ENCODE measurements at regions not wholly inside any gene's neighbourhood (a gene's known extent, or its start where the extent isn't known, plus 50 kb on each side); places are given as distances from the start of the nearest gene placed in this dataset.

GRCh38 chr13:106390367-106390766 is 145.1 kb downstream of the EFNB2 start:
- CTCF ChIA-PET (ENCODE audit: unreplicated experiment), result no interaction called here
- no peaks in the 10 kb centered on the region for H3K4me1 ChIP-seq (ENCODE audit: insufficient read depth, low read length, poor library complexity, severe bottlenecking)
- H2AFZ ChIP-seq (ENCODE audit: low read length), result no peak overlapping the region
- no peaks in the 10 kb centered on the region for H3K79me2 ChIP-seq (ENCODE audit: insufficient read depth, low read depth, low read length)
- intact Hi-C loops (cut with micrococcal nuclease; ENCODE audit: unreplicated experiment), result no loop called here
- no peak for DNase-seq (ENCODE audit: low spot score)
- POLR2A ChIA-PET, result no interaction called here
- H3K9me3 ChIP-seq (ENCODE audit: low read length), result no peaks in the 10 kb centered on the region
- no peak overlapping the region for H3K27ac ChIP-seq (ENCODE audit: low read depth, low read length, poor library complexity, severe bottlenecking)
- H3K4me2 ChIP-seq (ENCODE audit: low read length), result no peak overlapping the region
- no peak overlapping the region for H3K4me3 ChIP-seq (ENCODE audit: low read depth, low read length, poor library complexity, severe bottlenecking)
- TF ChIP-seq EZH2phosphoT487 (IDR thresholded peaks at IDR 0.05; ENCODE audit: borderline replicate concordance, low read depth, low read length), result no peak
- TF ChIP-seq, protein P1, sequence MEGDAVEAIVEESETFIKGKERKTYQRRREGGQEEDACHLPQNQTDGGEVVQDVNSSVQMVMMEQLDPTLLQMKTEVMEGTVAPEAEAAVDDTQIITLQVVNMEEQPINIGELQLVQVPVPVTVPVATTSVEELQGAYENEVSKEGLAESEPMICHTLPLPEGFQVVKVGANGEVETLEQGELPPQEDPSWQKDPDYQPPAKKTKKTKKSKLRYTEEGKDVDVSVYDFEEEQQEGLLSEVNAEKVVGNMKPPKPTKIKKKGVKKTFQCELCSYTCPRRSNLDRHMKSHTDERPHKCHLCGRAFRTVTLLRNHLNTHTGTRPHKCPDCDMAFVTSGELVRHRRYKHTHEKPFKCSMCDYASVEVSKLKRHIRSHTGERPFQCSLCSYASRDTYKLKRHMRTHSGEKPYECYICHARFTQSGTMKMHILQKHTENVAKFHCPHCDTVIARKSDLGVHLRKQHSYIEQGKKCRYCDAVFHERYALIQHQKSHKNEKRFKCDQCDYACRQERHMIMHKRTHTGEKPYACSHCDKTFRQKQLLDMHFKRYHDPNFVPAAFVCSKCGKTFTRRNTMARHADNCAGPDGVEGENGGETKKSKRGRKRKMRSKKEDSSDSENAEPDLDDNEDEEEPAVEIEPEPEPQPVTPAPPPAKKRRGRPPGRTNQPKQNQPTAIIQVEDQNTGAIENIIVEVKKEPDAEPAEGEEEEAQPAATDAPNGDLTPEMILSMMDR (conservative IDR thresholded peaks at IDR 0.05; ENCODE audit: low read length), result no peak
- H3K9me2 ChIP-seq (ENCODE audit: insufficient read depth, low read length), result no peaks in the 10 kb centered on the region
- H4K20me1 ChIP-seq (ENCODE audit: insufficient read depth, low read length), result no peaks in the 10 kb centered on the region
- BruUV-seq (replicated peaks), result no TSS peak
- H3K36me3 ChIP-seq (ENCODE audit: insufficient read depth, low read length), result no peaks in the 10 kb centered on the region

GRCh38 chr13:106385654-106386053 is 149.8 kb downstream of the EFNB2 start:
- Histone ChIP-seq H3K36me3 (ENCODE audit: insufficient read depth, low read length) (no peaks in the 10 kb centered on the region), H3K9me2 (ENCODE audit: insufficient read depth, low read length) (no peaks in the 10 kb centered on the region), H3K9me3 (ENCODE audit: low read length) (no peaks in the 10 kb centered on the region), H4K20me1 (ENCODE audit: insufficient read depth, low read length) (no peaks in the 10 kb centered on the region), H3K4me1 (ENCODE audit: insufficient read depth, low read length, poor library complexity, severe bottlenecking) (no peaks in the 10 kb centered on the region), H3K4me3 (ENCODE audit: low read depth, low read length, poor library complexity, severe bottlenecking) (no peak overlapping the region), H2AFZ (ENCODE audit: low read length) (no peak overlapping the region), H3K4me2 (ENCODE audit: low read length) (no peak overlapping the region), H3K79me2 (ENCODE audit: insufficient read depth, low read depth, low read length) (no peaks in the 10 kb centered on the region), H3K27ac (ENCODE audit: low read depth, low read length, poor library complexity, severe bottlenecking) (no peak overlapping the region)
- DNase-seq (ENCODE audit: low spot score), result no peak
- POLR2A ChIA-PET, result no interaction called here
- intact Hi-C loops (cut with micrococcal nuclease; ENCODE audit: unreplicated experiment), result no loop called here
- no TSS peak for BruUV-seq (replicated peaks)
- CTCF ChIA-PET (ENCODE audit: unreplicated experiment), result no interaction called here
- no peak for TF ChIP-seq EZH2phosphoT487 (IDR thresholded peaks at IDR 0.05; ENCODE audit: borderline replicate concordance, low read depth, low read length)
- TF ChIP-seq, protein P1 (conservative IDR thresholded peaks at IDR 0.05; ENCODE audit: low read length), result no peak

- Histone ChIP-seq H3K9me2 (ENCODE audit: insufficient read depth, low read length) (no peaks in the 10 kb centered on the region), H4K20me1 (ENCODE audit: insufficient read depth, low read length) (no peaks in the 10 kb centered on the region), H3K36me3 (ENCODE audit: insufficient read depth, low read length) (no peaks in the 10 kb centered on the region), H3K27ac (ENCODE audit: low read depth, low read length, poor library complexity, severe bottlenecking) (no peak overlapping the region), H3K9me3 (ENCODE audit: low read length) (no peaks in the 10 kb centered on the region), H3K79me2 (ENCODE audit: insufficient read depth, low read depth, low read length) (no peaks in the 10 kb centered on the region), H3K4me3 (ENCODE audit: low read depth, low read length, poor library complexity, severe bottlenecking) (no peak overlapping the region), H3K4me1 (ENCODE audit: insufficient read depth, low read length, poor library complexity, severe bottlenecking) (no peaks in the 10 kb centered on the region), H3K4me2 (ENCODE audit: low read length) (no peak overlapping the region), H2AFZ (ENCODE audit: low read length) (no peak overlapping the region)
- ChIA-PET CTCF (ENCODE audit: unreplicated experiment) (no interaction called here), POLR2A (interaction anchor here (0.9 kb wide), 1 partner anchor 10 kb away, joined by 3 read pairs; no protein-coding TSS in a partner anchor)
- TF ChIP-seq EZH2phosphoT487 (IDR thresholded peaks at IDR 0.05; ENCODE audit: borderline replicate concordance, low read depth, low read length), result no peak
- TF ChIP-seq, protein P1 (conservative IDR thresholded peaks at IDR 0.05; ENCODE audit: low read length), result no peak
- BruUV-seq (replicated peaks), result no TSS peak
- intact Hi-C loops (cut with micrococcal nuclease; ENCODE audit: unreplicated experiment), result no loop called here
- DNase-seq (ENCODE audit: low spot score), result no peak
Measured at GRCh38 chr13:106384516-106384915, 150.9 kb downstream of the EFNB2 start.

Data from OCI-LY7 (cell line).